K562 (cell line): ENCODE measurements at regions not wholly inside any gene's neighbourhood (a gene's known extent, or its start where the extent isn't known, plus 50 kb on each side); places are given as distances from the start of the nearest gene placed in this dataset.
"Not testable (repeated sequence)": the region's sequence is repeated elsewhere in the genome, so short reads cannot be mapped to it uniquely, and the experiment has no call there.

Experiments used
- CHD1 ChIP-seq: fragments of 200-600 bp; sonication (generic); IDR thresholded peaks from one replicate; pipeline ENCODE4 v1.6.1; 2012; ENCODE audit warnings: mild to moderate bottlenecking, moderate library complexity, low read length, inconsistent platforms
- EZH2 ChIP-seq: IDR thresholded peaks from 2 replicates; pipeline ENCODE4 v1.6.1; 2012; ENCODE audit warnings: low read depth, mild to moderate bottlenecking, inconsistent platforms, low read length, borderline replicate concordance
- NONO ChIP-seq, 2 experiments: fragments of 200-400 bp in 1 of 2; fragments of 450-650 bp in 1 of 2; formaldehyde crosslinking in 1 of 2; IDR thresholded peaks; 2 replicates each; pipeline ENCODE4 v1.6.1; 2017; ENCODE audit warnings: low read depth in 2 of 2, mild to moderate bottlenecking in 2 of 2, moderate library complexity in 2 of 2, low read length in 1 of 2
- NR1H2 ChIP-seq: sonication (generic); formaldehyde crosslinking; IDR thresholded peaks from 2 replicates; pipeline ENCODE4 v1.4.0; 2020; ENCODE audit warnings: mild to moderate bottlenecking, missing genetic modification reagents
- TCF7L2 ChIP-seq: fragments of 150-350 bp; IDR thresholded peaks from 2 replicates; pipeline ENCODE4 v1.6.1; 2016; ENCODE audit warnings: low read depth, mild to moderate bottlenecking, low read length, moderate library complexity
- ZNF316 ChIP-seq: fragments of 450-650 bp; IDR thresholded peaks from 2 replicates; pipeline ENCODE4 v1.6.1; 2016
- ZNF384 ChIP-seq: IDR thresholded peaks from 2 replicates; pipeline ENCODE4 v1.6.1; 2012; ENCODE audit warnings: low read depth, low read length, improper control_type of control experiment
- TF ChIP-seq, protein P1 (sequence below), 3 experiments: IDR thresholded peaks in 2 of 3; conservative IDR thresholded peaks in 1 of 3; 2 replicates each; pipeline ENCODE4 v1.5.1; 2011 to 2012; ENCODE audit warnings: low read length in 3 of 3, mild to moderate bottlenecking in 3 of 3, control low read depth in 2 of 3, improper control_type of control experiment in 1 of 3, inconsistent platforms in 1 of 3, low read depth in 1 of 3, mixed read lengths in 1 of 3, moderate library complexity in 1 of 3; ENCODE audit not compliant: insufficient read depth in 2 of 3
- TF ChIP-seq, protein P2 (sequence below): IDR thresholded peaks from 2 replicates; pipeline ENCODE4 v1.6.1; 2011; ENCODE audit not compliant: insufficient read length; ENCODE audit errors: extremely low read depth

DNA sequence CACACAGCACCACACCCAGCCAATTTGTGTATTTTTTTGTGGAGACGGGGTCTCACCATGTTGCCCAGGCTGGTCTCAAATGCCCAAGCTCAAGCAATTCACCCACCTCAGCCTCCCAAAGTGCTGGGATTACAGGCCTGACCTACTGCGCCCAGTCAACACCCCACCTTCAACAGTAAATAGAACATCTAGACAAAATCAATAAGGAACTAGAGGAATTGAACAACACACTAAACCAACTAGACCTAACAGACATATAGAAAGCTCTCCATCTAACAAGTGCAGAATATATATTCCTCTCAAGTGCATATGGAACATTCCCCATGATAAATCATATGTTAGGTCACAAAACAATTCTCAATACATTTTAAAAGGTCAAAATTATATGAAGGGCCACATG is 56.6 kb upstream of the AGAP9 start:
- TF ChIP-seq, protein P1, sequence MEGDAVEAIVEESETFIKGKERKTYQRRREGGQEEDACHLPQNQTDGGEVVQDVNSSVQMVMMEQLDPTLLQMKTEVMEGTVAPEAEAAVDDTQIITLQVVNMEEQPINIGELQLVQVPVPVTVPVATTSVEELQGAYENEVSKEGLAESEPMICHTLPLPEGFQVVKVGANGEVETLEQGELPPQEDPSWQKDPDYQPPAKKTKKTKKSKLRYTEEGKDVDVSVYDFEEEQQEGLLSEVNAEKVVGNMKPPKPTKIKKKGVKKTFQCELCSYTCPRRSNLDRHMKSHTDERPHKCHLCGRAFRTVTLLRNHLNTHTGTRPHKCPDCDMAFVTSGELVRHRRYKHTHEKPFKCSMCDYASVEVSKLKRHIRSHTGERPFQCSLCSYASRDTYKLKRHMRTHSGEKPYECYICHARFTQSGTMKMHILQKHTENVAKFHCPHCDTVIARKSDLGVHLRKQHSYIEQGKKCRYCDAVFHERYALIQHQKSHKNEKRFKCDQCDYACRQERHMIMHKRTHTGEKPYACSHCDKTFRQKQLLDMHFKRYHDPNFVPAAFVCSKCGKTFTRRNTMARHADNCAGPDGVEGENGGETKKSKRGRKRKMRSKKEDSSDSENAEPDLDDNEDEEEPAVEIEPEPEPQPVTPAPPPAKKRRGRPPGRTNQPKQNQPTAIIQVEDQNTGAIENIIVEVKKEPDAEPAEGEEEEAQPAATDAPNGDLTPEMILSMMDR (IDR thresholded peaks at IDR 0.05 in 2 of 3, conservative IDR thresholded peaks at IDR 0.05 in 1 of 3; ENCODE audit: insufficient read depth in 2 of 3, low read depth in 1 of 3, low read length in 3 of 3) = not testable (repeated sequence)
- not testable (repeated sequence) for TF ChIP-seq ZNF384; NR1H2 (CRISPR knock-in tag); CHD1; ZNF316; NONO (IDR thresholded peaks at IDR 0.05; ENCODE audit: low read depth in 2 of 2, low read length in 1 of 2); TCF7L2; EZH2
- TF ChIP-seq, protein P2, sequence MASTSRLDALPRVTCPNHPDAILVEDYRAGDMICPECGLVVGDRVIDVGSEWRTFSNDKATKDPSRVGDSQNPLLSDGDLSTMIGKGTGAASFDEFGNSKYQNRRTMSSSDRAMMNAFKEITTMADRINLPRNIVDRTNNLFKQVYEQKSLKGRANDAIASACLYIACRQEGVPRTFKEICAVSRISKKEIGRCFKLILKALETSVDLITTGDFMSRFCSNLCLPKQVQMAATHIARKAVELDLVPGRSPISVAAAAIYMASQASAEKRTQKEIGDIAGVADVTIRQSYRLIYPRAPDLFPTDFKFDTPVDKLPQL = not testable (repeated sequence)
